GM21423 (cell line): ENCODE measurements at regions not wholly inside any gene's neighbourhood (a gene's known extent, or its start where the extent isn't known, plus 50 kb on each side); places are given as distances from the start of the nearest gene placed in this dataset.

Experiments
- ATAC-seq: cut with Tn5 transposase; IDR thresholded peaks from one replicate; pipeline ENCODE4 v1.9.1; 2021; ENCODE audit warnings: mild to moderate bottlenecking, moderate library complexity; ENCODE audit not compliant: unreplicated experiment

GRCh38 chr1:87506147-87506546 is 177.5 kb downstream of the LMO4 start:
- no peak for ATAC-seq

GRCh38 chr1:87508247-87508787 is 179.6 kb downstream of the LMO4 start:
- no peak for ATAC-seq

GRCh38 chr1:87510540-87510939 is 181.9 kb downstream of the LMO4 start:
- ATAC-seq: no peak

- ATAC-seq: no peak
Observed at GRCh38 chr1:87511449-87511848, 182.8 kb downstream of the LMO4 start.

- ATAC-seq: no peak
Observed at GRCh38 chr1:87512431-87512830, 183.8 kb downstream of the LMO4 start.

- ATAC-seq: no peak
Observed at GRCh38 chr1:87513255-87513654, 184.6 kb downstream of the LMO4 start.

- no peak for ATAC-seq
Observed at GRCh38 chr1:87513966-87514660, 185.4 kb downstream of the LMO4 start.

GRCh38 chr1:87515781-87516180 is 187.1 kb downstream of the LMO4 start:
- no peak for ATAC-seq

GRCh38 chr1:87518794-87519193 is 190.1 kb downstream of the LMO4 start:
- ATAC-seq: no peak

- ATAC-seq: no peak
Observed at GRCh38 chr1:87521452-87521851, 192.8 kb downstream of the LMO4 start.

- no peak for ATAC-seq
Observed at GRCh38 chr1:87523466-87523865, 194.8 kb downstream of the LMO4 start.

GRCh38 chr1:87524021-87524754 is 195.5 kb downstream of the LMO4 start:
- no peak for ATAC-seq

- no peak for ATAC-seq
Observed at GRCh38 chr1:87528754-87529517, 200.3 kb downstream of the LMO4 start.

GRCh38 chr1:87530042-87530807 is 201.5 kb downstream of the LMO4 start:
- no peak for ATAC-seq

GRCh38 chr1:87535551-87535950 is 206.9 kb downstream of the LMO4 start:
- ATAC-seq: no peak

GRCh38 chr1:87539147-87539546 is 210.5 kb downstream of the LMO4 start:
- ATAC-seq: no peak

GRCh38 chr1:87542697-87543096 is 214.0 kb downstream of the LMO4 start:
- ATAC-seq: no peak

GRCh38 chr1:87549738-87550137 is 221.1 kb downstream of the LMO4 start:
- ATAC-seq: no peak

- no peak for ATAC-seq
Observed at GRCh38 chr1:87553511-87553910, 224.8 kb downstream of the LMO4 start.

- ATAC-seq: no peak
Observed at GRCh38 chr1:87555366-87555765, 226.7 kb downstream of the LMO4 start.

GRCh38 chr1:87556326-87556725 is 227.6 kb downstream of the LMO4 start:
- ATAC-seq: no peak
